HG03039 (cell line): ENCODE measurements at regions not wholly inside any gene's neighbourhood (a gene's known extent, or its start where the extent isn't known, plus 50 kb on each side); places are given as distances from the start of the nearest gene placed in this dataset.

ENCODE experiments used
- ATAC-seq: cut with Tn5 transposase; IDR thresholded peaks from one replicate; pipeline ENCODE4 v1.9.1; 2021; ENCODE audit warnings: mild to moderate bottlenecking, moderate library complexity; ENCODE audit not compliant: unreplicated experiment

DNA sequence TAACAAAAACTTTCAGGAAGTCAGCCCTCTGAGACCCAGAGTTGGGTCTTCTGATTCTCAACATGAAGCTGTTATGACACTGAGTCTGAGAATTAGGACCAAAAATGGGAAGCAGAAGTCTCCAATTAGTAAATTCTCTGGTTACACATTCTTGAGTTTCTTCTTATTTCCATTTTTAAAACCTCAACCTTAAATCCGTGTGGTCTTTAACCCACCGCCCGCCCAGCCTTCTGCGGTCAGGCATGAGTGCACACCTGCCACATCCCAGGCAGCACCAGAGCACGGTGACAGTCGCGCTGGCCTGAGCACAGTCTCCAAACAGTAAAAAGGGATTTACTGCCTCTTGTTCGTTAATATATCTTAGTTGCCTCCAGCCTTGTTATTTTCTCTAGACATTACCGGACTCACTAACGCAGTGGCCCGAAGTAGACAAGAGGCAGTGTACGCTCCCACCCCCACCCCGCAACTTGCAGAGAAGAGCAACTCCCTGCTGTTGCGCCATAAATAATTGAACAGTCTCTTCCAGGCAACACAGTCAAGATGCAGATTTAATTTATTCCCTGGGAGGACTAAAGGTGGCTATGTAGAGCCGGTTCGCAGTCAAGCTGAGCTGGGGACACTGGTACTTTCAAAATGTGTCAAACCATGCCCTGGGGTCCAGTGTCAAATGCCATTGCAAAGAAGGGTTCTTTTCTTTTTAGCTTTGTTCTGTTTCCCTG is 147.0 kb upstream of the CELF2 start:
- no peak for ATAC-seq

DNA sequence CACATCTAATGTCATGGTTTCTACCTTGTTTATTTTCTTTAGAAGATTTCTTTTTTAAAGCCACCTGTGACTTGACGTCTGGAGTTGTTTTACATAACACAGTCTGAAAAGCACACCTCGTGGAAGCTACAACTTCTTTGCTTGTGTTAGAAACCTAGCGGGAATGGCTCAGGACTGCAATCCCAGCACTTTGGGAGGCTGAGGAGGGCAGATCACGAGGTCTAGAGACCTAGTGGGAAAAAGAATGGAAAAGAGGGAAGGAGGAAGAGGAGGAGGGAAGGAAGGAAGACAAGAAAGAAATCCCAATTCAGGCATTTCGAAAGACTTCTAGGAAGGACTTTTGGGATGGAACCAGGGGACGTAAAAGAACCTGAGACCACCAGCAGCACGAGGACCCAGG is 146.3 kb upstream of the CELF2 start:
- ATAC-seq: no peak

DNA sequence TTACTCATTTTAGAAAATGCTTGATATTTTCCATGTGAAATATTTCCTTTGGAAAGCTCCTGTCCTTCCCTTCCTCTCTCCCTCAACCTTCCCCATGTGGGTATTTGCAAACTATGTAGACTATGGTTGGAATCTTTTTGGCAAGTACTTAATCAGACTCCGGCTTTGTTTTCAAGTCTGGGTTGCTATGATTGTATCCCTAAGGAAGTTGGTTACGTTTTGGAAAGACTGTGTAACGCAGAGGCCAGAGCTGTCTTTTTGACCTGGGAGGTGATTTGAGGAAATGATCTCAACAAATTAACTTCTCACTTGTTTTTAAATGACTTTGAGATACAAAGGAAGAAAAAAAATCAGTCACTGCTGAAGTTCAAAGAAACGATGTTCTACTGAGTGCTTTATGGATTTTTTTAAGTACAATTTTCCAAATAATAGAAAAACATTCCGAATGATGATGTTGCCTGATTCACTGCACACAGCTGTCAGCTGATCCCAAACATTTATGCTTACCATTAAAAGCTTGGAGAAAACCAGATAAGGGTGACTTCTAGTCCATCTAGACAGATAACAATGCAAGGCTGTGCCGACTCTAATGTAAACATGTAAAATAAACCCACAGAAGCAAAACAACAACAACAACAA is 145.5 kb upstream of the CELF2 start:
- no peak for ATAC-seq

DNA sequence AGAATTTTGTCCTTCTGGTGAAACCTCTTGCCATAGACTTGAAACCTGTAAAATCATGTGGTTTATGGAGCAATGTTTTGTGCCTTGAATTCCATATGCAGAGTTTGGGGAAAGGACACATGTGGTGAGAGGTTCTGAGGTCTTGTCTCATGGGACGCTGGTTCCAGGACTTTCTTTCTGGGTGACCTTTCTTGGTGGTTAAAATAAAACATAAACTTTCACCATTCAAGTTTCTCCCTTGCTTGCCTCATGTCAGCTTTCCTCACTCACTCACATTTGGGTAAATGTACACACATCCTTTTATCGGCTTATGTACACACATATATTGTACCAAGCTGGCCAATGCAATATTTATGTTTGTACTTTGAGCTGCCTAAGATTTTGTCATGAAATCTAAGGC is 144.9 kb upstream of the CELF2 start:
- no peak for ATAC-seq

DNA sequence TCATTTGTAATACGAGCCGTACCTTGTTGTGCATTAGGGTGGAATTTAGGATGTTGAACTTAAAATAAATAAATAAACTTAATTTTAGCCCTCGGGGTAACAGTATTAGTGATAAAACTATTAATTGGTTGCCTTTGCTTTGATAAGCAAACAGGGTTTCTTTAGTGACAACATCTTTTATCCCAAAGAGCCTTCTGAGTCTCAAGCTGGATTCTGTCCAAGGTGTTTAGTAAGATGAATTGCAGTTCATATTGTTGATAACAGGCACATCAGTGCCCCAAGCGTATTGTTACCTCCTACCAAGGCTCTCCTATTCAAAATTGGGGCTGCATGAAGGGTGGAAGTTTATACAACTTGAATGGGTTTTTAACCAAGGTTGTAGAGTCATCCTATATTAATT is 144.4 kb upstream of the CELF2 start:
- no peak for ATAC-seq

DNA sequence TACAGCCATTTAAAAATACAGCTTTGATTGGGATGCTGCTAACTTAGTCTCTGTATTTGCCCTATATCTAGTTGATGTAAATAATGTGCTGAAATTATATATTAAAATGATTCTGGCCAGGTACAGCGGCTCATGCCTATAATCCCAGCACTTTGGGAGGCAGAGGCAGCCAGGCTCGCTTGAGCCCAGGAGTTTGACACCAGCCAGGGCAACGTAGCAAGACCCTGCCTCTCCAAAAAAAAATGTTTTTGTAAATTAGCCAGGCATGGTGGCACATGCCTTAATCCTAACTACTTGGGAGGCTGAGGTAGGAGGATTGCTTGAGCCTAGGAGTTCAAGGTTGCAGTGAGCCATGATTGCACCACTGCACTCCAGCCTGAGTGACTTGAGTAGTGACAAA is 143.8 kb upstream of the CELF2 start:
- ATAC-seq: no peak

DNA sequence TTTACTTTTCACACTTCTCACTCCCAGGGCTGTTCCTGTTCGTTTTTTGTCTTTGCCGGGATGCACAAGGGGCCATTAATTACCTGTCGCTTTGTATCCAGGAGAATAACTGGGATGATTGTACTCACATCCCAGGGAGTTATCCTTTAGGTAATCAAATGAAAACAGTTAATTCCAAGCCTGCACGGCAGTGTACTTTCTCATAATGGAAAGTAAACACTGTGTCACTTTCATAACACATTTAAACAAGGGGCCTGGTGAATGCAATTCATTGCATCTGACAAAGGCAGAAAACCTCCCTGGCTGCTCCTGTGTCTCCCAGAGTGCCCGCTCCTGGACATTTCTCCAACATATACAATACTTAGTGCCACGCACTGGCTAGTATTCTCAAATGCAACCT is 138.7 kb upstream of the CELF2 start:
- ATAC-seq: no peak

DNA sequence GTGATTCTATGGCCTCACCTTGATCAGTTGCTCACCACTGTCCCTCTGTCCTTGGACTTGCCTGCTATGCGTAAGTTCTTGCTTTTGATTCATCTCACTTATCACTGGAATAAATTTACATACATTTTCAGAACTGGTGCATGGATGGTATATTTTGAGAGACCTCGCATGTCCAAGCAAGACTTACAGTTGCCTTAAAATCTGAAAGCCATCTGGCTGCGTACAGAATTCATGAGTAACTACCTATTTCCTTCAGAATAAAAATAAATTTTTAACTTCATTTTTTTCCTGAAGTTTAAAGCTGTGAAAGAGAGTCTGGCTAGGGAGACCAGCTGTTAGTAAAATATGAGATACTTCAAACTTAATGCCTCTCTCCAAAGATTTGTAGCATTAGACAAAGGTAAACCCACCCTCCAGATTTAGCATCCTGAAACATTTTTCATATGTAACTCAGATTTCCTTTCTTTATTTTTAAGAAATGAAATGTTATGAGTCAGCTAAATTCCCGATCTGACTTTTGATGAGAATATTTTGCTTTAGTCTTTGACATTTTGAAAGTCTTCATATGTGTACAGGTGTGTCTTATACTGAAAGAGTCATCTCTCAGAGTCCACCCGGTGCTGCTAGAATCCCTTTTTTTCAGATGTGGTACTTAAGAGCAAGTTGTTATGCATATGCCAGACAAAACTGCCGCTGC is 136.4 kb upstream of the CELF2 start:
- no peak for ATAC-seq

DNA sequence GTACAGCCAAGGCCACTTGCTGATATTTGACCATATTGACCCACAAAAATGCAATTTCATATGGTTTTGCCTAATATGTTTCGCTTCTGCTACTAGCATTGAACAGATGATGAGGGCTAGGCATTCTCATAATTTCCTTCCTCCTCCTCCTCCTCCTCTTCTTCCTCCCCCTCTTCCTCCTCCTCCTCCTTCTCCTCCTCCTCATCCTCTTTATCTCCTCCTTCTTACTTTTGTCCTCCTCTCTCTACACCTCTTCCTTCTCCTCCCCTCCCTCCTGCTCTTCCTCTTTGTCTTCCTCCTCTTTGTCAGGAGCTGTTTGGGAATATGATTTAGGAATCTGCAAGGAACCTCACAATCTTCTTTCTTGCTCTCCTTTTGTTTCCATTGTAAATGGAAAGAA is 133.9 kb upstream of the CELF2 start:
- no peak for ATAC-seq

DNA sequence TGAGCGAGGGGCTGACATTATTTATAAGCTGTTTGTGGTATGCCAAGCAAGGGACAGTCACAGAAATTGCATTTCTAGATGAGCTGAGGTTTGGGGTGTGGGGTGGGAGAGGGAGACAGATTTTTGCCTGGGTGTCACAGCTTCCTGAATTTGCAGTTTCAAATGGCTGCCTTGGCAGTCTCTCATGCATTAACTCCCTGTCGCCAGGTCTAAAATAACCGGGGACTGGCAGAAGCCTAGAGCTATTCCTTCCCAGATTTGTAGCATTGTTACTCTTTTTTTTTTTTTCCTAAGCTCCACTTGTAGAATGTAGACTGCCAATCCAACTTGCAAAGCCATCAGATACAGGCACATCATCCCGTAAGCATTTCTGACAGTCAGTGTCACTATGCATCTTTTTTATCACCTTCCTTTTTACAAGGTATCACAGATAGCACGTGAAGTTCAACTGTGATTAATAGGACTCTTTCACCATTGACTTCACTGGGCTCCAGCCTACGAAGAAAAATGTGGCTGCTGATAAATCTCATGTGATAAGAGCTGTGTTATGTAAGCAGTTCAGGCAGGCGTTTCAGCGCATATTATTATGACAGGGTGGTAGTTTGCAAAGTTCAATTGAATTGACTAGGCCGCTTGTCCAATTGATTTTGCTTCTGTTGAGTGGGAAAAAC is 130.7 kb upstream of the CELF2 start:
- ATAC-seq: no peak

DNA sequence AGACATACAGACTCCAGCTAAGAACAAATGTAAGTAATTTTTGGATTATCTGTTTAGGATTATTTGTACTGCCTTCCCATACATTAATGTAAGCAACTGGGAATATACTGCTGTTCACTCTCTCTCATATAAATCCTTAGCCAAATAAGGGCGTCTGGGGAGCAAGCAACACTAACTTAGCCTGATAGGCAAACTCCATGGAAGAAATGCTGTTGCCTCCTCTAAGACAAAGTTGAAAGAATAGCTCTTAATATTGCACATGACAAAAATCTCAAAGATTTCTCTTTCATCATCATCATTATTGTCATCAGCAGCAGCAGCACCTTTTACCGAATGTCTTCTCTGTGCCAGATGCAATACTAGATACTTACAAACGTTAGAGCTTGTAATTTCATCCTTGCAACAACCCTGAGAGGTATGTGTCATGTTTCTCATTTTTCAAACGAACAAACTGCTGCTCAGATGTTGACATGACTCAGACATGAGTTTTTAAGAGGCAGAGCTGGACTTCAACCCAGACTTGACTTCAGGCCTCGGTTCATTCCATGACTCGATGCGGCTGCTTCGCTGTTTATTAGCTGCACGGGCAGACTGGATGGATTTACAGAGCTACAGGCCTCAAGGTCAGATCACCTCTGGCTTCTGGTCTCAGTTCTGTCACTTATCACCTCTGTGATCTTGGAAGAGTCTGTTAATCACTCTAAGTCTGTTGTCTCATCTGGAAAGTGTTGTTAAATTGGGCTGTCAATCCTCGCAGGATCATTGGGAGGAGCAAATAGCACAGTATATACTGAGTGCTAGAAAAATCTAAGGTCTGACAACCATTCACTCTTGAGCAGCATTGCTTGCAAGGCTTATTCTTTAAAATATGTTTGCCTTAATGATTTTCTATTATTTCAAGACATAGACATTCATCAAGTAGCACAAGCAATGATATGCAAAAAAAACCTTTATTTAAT is 126.3 kb upstream of the CELF2 start:
- ATAC-seq: no peak

DNA sequence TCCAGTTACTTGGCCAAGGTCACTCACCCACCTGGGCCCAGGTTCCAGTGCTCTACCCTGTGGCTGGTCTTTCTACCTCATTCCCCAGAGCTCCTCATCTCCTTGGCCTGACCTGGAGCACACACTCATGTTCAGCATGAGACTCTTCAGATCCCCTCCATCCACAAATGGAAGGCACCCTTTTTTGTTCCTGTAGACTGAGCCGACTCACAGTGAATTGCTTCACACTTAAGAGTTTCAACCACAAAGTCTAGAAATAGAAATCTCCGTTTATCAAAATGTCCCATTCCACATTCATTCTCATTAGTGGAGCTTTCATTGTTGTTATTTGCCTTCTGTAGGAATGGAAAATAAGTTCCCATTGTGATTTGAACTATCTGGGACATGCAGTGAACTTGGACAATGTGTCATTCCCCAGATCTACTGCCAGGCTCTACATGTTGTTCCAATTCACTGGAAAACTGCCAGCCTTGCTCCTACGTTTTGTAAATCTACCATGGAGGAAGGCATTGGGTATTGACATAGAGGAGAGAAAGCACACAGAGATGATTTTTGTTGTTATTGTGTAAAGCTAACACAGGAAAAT is 125.3 kb upstream of the CELF2 start:
- ATAC-seq: no peak

DNA sequence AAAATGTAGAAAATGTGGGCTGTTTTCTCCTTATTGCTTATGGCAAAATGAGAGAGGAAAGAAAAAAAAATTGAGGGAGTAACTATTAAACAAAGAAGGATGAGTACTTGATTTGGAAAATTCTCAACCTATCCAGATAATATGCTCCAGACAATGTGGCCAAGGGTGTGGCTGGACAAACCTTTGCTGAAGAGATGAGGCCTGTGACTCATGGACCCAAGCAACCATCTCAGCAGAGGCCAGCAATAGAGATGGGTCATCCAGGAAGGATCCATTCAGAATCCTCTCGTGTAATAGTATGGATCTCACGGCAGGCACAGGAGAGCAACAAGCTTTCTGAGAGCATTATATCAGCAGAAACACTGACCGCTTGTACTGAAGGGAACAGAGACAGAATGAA is 120.3 kb upstream of the CELF2 start:
- no peak for ATAC-seq

DNA sequence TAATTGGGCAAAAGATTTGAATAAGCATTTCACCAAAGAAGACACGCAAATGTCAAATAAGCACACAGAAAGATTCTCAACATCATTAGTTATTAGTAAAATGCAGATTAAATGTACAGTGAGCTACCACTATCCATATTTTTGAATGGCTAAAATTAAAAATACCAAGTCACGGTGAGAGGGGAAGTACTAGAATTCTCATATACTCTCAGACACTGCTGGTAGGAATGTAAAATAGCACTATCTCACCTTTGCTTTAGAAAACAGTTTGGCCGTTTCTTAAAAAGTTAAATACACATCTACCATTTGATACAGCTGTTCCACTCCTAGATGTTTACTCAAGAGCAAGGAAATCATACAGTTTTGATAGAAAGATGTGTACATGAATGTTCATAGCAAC is 115.8 kb upstream of the CELF2 start:
- ATAC-seq: no peak

DNA sequence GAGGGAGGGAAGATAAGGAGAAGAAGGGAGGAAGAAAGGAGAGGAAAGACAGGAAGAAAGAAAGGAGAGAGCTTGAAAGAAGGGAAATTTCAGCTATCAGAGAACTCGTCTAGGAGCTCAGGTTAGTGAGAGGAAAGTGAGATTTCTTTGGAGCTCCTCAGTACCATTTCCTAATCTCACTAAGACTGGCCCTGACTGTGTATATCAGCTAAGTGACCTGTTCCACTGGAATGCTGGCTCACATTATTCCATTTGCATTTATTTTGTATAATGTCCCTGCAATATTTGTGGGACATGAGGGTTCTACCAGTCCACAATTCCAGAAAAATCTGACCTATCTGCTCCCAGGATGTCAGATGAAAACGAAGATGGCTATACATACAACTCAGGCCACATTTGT is 114.7 kb upstream of the CELF2 start:
- ATAC-seq: no peak

DNA sequence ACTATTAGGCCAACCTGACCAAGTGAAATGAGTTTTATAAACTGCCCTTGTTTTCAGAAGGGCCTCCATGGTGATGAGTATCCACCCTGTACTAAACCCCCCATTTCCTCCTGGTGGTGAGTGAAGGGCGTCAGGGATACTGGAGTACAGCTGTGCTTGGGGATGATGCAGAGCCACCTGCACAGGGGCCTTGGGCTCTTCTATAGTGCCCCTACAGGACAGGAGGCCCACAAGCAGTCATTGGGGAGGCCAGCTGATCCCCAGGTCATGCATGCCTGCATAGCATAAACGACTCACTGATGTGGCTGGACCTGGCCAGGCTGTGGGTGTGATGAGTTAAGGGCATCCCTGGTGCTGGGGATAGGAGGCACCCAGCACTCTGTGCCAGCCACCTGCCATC is 114.1 kb upstream of the CELF2 start:
- ATAC-seq: no peak

DNA sequence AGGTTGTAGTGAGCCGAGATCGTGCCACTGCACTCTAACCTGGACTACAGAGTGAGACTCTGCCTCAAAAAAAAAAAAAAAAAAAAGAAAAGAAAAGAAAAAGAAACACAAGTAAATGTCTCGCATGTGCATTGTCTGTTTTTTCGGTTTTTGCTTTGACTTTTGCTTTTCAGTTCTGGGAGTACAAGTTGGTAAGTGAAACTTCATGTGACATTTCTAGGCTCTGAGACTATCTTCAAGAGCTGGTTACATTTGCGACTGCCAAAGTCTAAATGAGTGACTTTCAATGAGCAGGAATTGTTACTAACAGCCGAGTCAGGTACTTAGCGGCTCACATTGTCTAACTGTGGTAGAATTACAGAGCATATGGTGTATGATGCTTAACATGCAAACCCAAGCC is 107.0 kb upstream of the CELF2 start:
- ATAC-seq: no peak

DNA sequence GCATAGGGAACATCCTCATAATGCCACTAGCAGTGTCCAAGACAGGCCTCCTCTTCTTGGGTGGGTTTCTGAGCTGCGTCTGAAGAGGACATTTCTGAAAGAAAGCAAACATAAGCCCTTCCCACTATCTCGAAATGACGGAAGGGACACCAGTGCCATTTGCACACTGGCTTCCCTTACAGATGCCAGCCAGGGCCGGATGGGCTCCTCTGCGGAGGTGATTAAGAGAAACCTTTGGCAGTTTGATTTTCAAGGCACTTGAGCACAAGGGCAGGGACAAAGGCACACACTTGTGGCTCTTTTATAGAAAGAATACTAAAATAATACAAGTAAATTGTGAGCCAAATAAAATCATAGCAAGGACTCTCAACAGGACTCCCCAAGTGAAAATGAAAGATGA is 106.6 kb upstream of the CELF2 start:
- no peak for ATAC-seq

DNA sequence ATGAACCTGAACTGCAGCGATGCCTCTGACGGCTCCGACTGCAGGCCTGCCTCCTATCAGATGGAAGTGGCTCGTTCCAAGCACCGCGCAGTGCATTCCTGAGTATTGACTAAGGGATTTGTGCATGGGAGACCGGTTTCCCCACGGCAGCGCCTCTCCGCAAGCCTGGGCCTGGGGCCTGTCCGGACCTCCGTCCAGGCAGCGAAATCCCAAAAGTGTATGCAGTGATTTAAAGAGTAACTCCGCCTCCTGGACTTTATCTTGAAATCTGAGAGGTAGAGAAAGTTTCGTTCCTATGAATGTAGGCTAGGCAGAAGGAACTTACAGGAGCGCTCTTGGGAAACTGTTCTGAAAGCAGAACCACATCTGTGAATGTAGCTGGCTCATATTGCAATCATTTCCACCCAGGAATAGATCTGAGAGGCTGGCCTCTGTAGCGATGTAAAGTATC is 106.2 kb upstream of the CELF2 start:
- ATAC-seq: no peak

DNA sequence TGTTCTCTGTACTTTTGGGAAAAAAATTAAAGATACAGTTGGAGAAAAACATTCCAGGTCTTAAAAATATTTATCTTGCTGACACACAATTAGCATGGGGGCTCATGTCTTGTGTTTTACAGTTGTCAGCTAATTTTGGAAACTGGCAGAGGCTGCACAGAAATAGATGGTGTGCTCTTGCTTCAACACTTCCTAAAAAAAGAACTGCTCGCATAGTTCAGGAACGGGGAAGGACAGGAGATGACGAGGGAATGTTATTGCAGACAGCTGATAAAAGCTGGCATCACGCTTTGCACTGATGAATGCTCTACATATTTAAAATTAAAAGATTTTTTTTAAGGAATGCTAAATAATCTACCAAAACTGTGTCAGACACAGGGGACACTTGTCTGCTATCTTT is 103.5 kb upstream of the CELF2 start:
- no peak for ATAC-seq
